BLaER1 (cell line): ENCODE measurements at regions not wholly inside any gene's neighbourhood (a gene's known extent, or its start where the extent isn't known, plus 50 kb on each side); places are given as distances from the start of the nearest gene placed in this dataset.

Experiments used
- H3K27ac ChIP-seq: shearing (Covaris generic); formaldehyde crosslinking; 2 replicates; pipeline ENCODE4 v1.8.1; 2022
- H3K27me3 ChIP-seq: shearing (Covaris generic); formaldehyde crosslinking; 2 replicates; pipeline ENCODE4 v1.8.1; 2022
- H3K36me3 ChIP-seq: shearing (Covaris generic); formaldehyde crosslinking; 2 replicates; pipeline ENCODE4 v1.8.1; 2022
- H3K4me1 ChIP-seq: shearing (Covaris generic); formaldehyde crosslinking; 2 replicates; pipeline ENCODE4 v1.8.1; 2022
- H3K4me2 ChIP-seq: shearing (Covaris generic); formaldehyde crosslinking; 2 replicates; pipeline ENCODE4 v1.8.1; 2022
- H3K4me3 ChIP-seq: shearing (Covaris generic); formaldehyde crosslinking; 2 replicates; pipeline ENCODE4 v1.8.1; 2022
- H3K9ac ChIP-seq: shearing (Covaris generic); formaldehyde crosslinking; 2 replicates; pipeline ENCODE4 v1.8.1; 2022
- H3K9me3 ChIP-seq: shearing (Covaris generic); formaldehyde crosslinking; 2 replicates; pipeline ENCODE4 v1.8.1; 2022
- H4K20me1 ChIP-seq: shearing (Covaris generic); formaldehyde crosslinking; 2 replicates; pipeline ENCODE4 v1.8.1; 2022
- Cebpa-rat ChIP-seq: shearing (Covaris generic); IDR thresholded peaks from 2 replicates; pipeline ENCODE4 v1.8.1; 2022

GRCh38 chr2:234808907-234809306 is 142.9 kb upstream of the SH3BP4 start:
- Histone ChIP-seq H3K4me3 (no peak overlapping the region), H4K20me1 (no peaks in the 10 kb centered on the region), H3K36me3 (no peaks in the 10 kb centered on the region), H3K27me3 (no peaks in the 10 kb centered on the region), H3K9ac (no peak overlapping the region), H3K4me1 (peaks cover 3% of the 10 kb centered on the region), H3K4me2 (no peak overlapping the region), H3K9me3 (no peaks in the 10 kb centered on the region; the same call in 1 of the 2 replicates), H3K27ac (no peak overlapping the region)
- no peak for TF ChIP-seq Cebpa-rat

DNA sequence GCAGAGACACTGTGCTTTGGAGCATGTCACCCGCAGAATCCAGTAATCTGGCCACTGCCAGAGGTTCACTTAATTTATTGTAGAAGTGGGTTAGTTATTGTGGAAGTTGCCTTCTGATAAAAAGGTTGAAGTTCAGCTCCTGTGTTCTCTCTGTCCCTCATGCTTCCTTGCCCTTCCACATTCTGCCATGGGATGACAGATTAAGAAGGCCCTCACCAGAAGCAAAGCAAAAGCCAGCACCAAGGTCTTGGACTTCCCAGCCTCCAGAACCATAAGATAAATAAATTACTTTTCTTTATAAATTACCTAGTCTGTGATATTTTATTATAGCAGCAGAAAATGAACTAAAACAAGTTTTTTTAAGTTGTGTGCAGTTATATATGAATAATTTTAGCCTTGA is 145.0 kb upstream of the SH3BP4 start:
- no peak for TF ChIP-seq Cebpa-rat
- H4K20me1 ChIP-seq: no peaks in the 10 kb centered on the region
- no peak overlapping the region for H3K4me3 ChIP-seq
- H3K27ac ChIP-seq: no peak overlapping the region
- H3K36me3 ChIP-seq: no peaks in the 10 kb centered on the region
- H3K4me1 ChIP-seq: no peaks in the 10 kb centered on the region
- no peaks in the 10 kb centered on the region; the same call in 1 of the 2 replicates for H3K9me3 ChIP-seq
- no peaks in the 10 kb centered on the region for H3K27me3 ChIP-seq
- H3K4me2 ChIP-seq: no peak overlapping the region
- no peak overlapping the region for H3K9ac ChIP-seq

GRCh38 chr2:234805836-234806235 is 146.0 kb upstream of the SH3BP4 start:
- H3K4me1 ChIP-seq: no peaks in the 10 kb centered on the region
- no peaks in the 10 kb centered on the region for H4K20me1 ChIP-seq
- no peak overlapping the region for H3K27ac ChIP-seq
- H3K9ac ChIP-seq: no peak overlapping the region
- H3K9me3 ChIP-seq: no peaks in the 10 kb centered on the region; the same call in 1 of the 2 replicates
- TF ChIP-seq Cebpa-rat: no peak
- no peak overlapping the region for H3K4me2 ChIP-seq
- H3K27me3 ChIP-seq: no peaks in the 10 kb centered on the region
- H3K36me3 ChIP-seq: no peaks in the 10 kb centered on the region
- no peak overlapping the region for H3K4me3 ChIP-seq

- Histone ChIP-seq H3K4me3 (no peak overlapping the region), H3K4me2 (no peak overlapping the region), H3K4me1 (no peaks in the 10 kb centered on the region), H3K9me3 (no peaks in the 10 kb centered on the region; the same call in 1 of the 2 replicates), H3K36me3 (no peaks in the 10 kb centered on the region), H3K9ac (no peak overlapping the region), H4K20me1 (no peaks in the 10 kb centered on the region), H3K27ac (no peak overlapping the region), H3K27me3 (no peaks in the 10 kb centered on the region)
- TF ChIP-seq Cebpa-rat: no peak
These were observed 147.1 kb upstream of the SH3BP4 start for GRCh38 chr2:234804704-234805103.

DNA sequence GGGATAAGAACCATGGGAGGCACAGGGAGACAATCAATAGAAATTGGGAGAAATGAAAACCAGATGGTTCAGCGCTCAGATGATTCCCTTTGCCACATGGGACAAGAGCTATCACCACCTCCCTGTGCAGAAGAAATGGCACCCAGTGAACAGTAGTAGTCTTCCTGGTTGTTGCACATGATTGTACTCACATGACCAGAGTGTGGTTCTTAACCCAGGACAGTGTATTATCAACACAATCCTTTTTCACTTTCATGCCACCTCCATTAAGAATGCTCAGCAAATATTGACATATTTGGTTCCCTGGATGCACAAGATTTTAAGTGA is 149.0 kb upstream of the SH3BP4 start:
- Histone ChIP-seq H3K36me3 (no peaks in the 10 kb centered on the region), H3K27ac (no peak overlapping the region), H3K4me2 (no peak overlapping the region), H3K4me3 (no peak overlapping the region), H3K27me3 (no peaks in the 10 kb centered on the region), H3K4me1 (no peaks in the 10 kb centered on the region), H4K20me1 (no peaks in the 10 kb centered on the region), H3K9ac (no peak overlapping the region), H3K9me3 (no peaks in the 10 kb centered on the region; the same call in 1 of the 2 replicates)
- no peak for TF ChIP-seq Cebpa-rat

DNA sequence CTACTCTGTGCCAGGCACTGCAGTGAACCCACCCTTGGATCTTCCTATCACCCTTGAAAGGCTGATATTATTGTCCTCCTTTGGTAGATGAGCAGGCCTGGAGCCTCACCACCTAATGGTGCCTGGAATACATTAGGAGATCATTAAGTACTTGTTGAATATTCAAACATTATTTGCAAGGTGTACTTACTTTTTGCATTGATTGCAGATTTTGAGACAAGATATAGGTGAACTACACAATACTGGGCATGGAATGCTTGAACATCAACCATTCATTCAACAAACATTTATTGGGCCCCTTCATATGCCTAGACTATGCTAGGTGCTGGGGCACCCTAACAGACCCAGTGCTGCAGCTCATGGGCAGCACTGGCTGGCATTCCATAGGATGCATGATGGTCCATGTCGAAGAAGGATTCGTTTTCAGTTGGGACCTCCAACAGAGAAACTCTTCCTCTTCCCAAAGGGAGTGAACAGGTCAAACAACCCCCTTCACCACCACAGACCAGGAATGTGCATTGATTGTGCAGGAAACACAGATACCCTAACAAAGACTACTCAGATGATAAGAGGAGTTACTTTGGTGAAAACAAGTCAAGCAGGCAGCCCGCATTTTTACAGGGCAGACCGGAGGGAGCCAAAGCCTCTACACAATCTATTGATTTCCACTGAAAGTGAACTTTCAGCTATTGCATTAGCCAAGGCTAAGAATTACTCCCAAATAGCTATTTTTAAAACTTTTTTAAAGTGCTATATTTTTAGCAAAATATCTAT is 149.6 kb upstream of the SH3BP4 start:
- no peaks in the 10 kb centered on the region for H3K27me3 ChIP-seq
- no peaks in the 10 kb centered on the region for H3K36me3 ChIP-seq
- H3K4me1 ChIP-seq: no peaks in the 10 kb centered on the region
- no peak overlapping the region for H3K9ac ChIP-seq
- no peak overlapping the region for H3K4me2 ChIP-seq
- H3K4me3 ChIP-seq: no peak overlapping the region
- H4K20me1 ChIP-seq: no peaks in the 10 kb centered on the region
- no peak for TF ChIP-seq Cebpa-rat
- H3K27ac ChIP-seq: no peak overlapping the region
- no peaks in the 10 kb centered on the region; the same call in 1 of the 2 replicates for H3K9me3 ChIP-seq

DNA sequence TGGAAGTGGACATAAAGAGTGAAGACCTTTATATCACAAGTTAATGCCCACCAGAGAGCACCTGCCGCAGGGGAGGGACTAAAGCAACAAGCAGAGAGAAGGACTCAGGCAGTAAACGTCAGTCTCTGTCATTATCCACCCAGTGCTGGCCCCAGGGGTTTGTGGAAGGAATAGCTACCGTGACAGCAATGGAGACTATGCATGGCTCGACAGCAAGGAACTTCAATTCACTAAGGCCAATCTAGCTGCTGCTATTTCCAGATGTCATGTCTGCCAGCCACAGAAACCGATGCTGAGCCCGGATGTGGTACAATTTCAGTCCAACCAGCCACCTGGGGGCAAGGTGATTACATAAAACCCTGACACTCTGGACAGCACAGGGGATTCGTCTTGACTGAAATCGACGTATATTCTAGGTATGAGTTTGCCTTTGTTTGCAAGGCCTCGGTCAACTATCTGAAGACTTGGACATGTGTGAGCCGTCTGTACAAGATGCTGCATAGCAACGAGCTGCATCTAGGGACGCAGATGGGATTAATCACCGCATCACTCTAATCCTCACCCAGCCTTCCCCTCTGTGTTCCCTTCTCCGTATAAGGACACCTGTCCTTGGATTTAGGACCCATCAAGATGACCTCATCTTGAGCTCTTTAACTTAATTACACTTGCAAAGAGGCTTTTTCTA is 154.1 kb upstream of the SH3BP4 start:
- Histone ChIP-seq H4K20me1 (no peaks in the 10 kb centered on the region), H3K4me1 (no peaks in the 10 kb centered on the region), H3K9me3 (no peaks in the 10 kb centered on the region), H3K4me3 (no peak overlapping the region), H3K27ac (no peak overlapping the region), H3K27me3 (no peaks in the 10 kb centered on the region), H3K9ac (no peak overlapping the region), H3K4me2 (no peak overlapping the region), H3K36me3 (no peaks in the 10 kb centered on the region)
- TF ChIP-seq Cebpa-rat: no peak

DNA sequence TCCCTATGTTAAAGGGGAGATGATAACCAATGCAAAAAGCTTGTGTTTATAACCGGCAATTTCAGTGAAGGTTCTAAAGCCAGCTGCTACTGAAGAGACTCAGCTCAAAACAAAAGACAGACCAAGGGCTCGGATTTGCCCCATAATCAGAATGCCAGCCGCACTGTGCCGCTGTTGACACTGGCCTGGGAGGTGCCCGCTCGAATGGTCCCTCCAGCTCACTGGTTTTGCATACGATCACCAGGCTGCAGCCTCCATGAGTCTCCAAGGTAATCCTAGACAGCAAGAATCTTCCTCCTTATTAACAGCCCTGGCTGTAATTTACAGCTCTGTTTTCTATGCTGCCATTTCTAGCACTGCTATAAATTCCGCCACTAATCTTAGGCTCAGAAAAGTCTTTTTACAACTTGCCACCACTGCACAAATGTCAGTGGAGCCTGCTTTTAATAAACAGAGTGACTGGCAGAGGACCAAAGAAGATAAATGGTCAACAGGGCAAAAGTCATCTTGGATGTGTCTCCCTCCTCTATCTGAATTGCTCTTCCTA is 155.7 kb upstream of the SH3BP4 start:
- Histone ChIP-seq H4K20me1 (no peaks in the 10 kb centered on the region), H3K4me3 (no peak overlapping the region), H3K27ac (no peak overlapping the region), H3K9me3 (no peaks in the 10 kb centered on the region), H3K36me3 (no peaks in the 10 kb centered on the region), H3K27me3 (no peaks in the 10 kb centered on the region), H3K9ac (no peak overlapping the region), H3K4me1 (no peaks in the 10 kb centered on the region), H3K4me2 (no peak overlapping the region)
- TF ChIP-seq Cebpa-rat: no peak

DNA sequence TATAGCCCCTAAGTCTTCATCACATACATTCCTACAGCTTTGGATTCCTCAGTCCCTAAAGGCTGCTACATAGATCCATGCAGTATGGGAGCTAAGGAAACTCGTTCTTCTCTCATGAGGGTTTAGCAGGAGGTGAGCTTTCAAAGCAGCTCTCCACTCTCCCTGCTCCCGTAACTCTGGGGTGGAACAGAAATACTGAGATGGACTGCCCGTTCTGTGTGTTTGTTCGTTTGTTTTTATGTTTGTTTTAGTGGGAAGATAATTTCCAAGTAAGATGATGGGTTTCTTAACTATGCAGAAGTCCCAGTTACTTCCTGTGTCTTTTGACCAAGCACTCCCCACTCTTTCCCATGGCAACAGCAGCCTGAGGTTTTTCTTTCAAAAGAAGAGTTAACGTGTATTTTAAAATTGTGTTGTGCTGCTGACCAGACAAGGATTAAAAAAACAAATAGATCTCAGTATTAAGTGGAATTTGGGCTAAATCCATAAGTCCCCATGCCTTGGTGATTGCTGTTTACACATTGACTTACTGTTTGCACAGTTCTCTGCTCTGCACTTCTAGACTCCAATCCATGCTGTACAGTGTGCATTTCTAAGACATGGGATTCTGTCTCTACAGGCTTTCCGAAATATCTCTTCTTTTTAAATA is 156.4 kb upstream of the SH3BP4 start:
- H3K4me1 ChIP-seq: no peaks in the 10 kb centered on the region
- no peak overlapping the region for H3K9ac ChIP-seq
- H3K9me3 ChIP-seq: no peaks in the 10 kb centered on the region
- H3K4me2 ChIP-seq: no peak overlapping the region
- no peaks in the 10 kb centered on the region for H4K20me1 ChIP-seq
- H3K27me3 ChIP-seq: no peaks in the 10 kb centered on the region
- H3K36me3 ChIP-seq: no peaks in the 10 kb centered on the region
- H3K4me3 ChIP-seq: no peak overlapping the region
- no peak overlapping the region for H3K27ac ChIP-seq
- TF ChIP-seq Cebpa-rat: no peak

GRCh38 chr2:234794866-234795265 is 157.0 kb upstream of the SH3BP4 start:
- no peak overlapping the region for H3K4me3 ChIP-seq
- TF ChIP-seq Cebpa-rat: no peak
- no peaks in the 10 kb centered on the region for H4K20me1 ChIP-seq
- no peak overlapping the region for H3K4me2 ChIP-seq
- no peak overlapping the region for H3K9ac ChIP-seq
- no peaks in the 10 kb centered on the region for H3K4me1 ChIP-seq
- no peaks in the 10 kb centered on the region for H3K27me3 ChIP-seq
- no peaks in the 10 kb centered on the region for H3K36me3 ChIP-seq
- no peaks in the 10 kb centered on the region for H3K9me3 ChIP-seq
- no peak overlapping the region for H3K27ac ChIP-seq
